ENCODE measurements at regions not wholly inside any gene's neighbourhood (a gene's known extent, or its start where the extent isn't known, plus 50 kb on each side); places are given as distances from the start of the nearest gene placed in this dataset.

GRCh38 chr5:3225201-3225960 is 370.3 kb upstream of the IRX1 start:
- Histone ChIP-seq H3K27me3 (no peaks in the 10 kb centered on the region; the same call in 1 of the 2 replicates), H3K9me3 (no peaks in the 10 kb centered on the region), H3K36me3 (no peaks in the 10 kb centered on the region), H3K4me3 (no peak overlapping the region)
- DNase-seq, result no peak

DNA sequence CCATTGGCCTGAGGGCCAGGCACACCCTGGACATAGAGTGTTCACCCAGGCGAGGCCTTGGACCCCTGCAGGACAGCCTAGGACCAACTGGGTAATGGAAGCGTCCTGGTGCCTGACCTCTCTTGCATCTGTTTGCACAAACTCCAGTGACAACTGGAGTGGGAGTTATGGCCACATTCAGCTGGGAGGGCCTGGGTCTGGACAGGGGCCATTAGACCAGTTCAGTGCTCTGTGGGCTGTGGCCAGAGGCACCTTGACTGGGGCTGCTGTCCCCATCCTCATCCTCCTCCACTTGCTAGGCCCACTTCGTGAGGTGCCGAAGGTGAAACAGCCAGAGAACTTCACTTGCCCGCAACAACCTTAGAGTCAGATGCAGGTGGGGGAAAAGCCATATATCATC is 372.7 kb upstream of the IRX1 start:
- Histone ChIP-seq H3K9me3 (no peaks in the 10 kb centered on the region), H3K36me3 (no peaks in the 10 kb centered on the region), H3K27me3 (no peaks in the 10 kb centered on the region; the same call in 1 of the 2 replicates), H3K4me3 (no peak overlapping the region)
- no peak for DNase-seq

DNA sequence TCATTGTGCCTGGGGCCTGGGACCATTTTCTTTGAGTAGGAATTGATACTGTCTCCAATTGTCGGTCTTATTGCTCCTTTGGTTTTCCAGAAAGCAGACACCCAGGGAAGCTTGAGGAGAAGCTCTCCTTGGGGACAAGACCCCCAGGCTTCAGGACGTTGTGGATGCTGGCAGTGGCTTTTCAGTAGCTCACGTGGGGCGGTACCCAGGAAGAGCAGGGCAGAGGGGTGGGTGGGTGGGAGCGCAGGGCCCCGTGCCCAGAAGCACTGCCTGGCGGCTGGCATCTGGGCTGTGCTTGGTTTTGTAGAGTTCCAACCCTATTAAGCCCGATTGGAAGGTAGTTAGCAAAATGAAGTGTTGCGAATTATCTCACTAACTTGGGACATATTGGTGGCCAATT is 374.2 kb upstream of the IRX1 start:
- no peak for DNase-seq
- Histone ChIP-seq H3K36me3 (no peaks in the 10 kb centered on the region), H3K4me3 (no peak overlapping the region), H3K9me3 (no peaks in the 10 kb centered on the region), H3K27me3 (no peaks in the 10 kb centered on the region; the same call in 1 of the 2 replicates)

- DNase-seq, result no peak
- Histone ChIP-seq H3K36me3 (no peaks in the 10 kb centered on the region), H3K27me3 (no peaks in the 10 kb centered on the region; the same call in 1 of the 2 replicates), H3K4me3 (no peak overlapping the region), H3K9me3 (no peaks in the 10 kb centered on the region)
Measured at GRCh38 chr5:3220638-3221288, 374.9 kb upstream of the IRX1 start.

DNA sequence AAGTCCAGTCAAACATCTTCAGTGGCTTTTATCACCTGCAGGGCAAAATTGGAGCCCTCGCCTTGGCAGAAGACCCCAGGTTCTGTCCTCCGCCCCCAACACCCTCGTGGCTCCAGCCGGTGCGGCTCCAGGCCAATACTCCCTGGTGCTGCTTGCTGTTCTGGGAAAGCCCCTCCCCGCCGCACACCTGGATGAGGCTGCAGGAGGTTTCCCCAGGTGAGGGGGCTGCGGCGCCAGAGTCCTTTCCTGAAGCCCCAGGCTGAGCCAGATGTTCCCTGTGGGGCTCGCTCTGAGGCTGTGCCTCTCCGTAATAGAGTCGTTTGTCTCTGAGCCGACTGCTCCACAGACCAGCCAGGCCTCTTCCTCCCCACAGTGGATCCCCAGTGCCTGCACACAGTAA is 375.4 kb upstream of the IRX1 start:
- no peaks in the 10 kb centered on the region for H3K9me3 ChIP-seq

GRCh38 chr5:3218916-3219650 is 376.5 kb upstream of the IRX1 start:
- no peak for DNase-seq
- H3K36me3 ChIP-seq, result no peaks in the 10 kb centered on the region
- H3K4me3 ChIP-seq, result no peak overlapping the region
- H3K27me3 ChIP-seq, result no peaks in the 10 kb centered on the region
- H3K9me3 ChIP-seq, result no peaks in the 10 kb centered on the region

More for the DNA sequence above, 375.4 kb upstream of the IRX1 start:
- no peak for DNase-seq
- H3K36me3 ChIP-seq, result no peaks in the 10 kb centered on the region
- H3K27me3 ChIP-seq, result no peaks in the 10 kb centered on the region
- H3K4me3 ChIP-seq, result no peak overlapping the region

- no peaks in the 10 kb centered on the region for H3K9me3 ChIP-seq
Measured at GRCh38 chr5:3217771-3218495, 377.7 kb upstream of the IRX1 start.

DNA sequence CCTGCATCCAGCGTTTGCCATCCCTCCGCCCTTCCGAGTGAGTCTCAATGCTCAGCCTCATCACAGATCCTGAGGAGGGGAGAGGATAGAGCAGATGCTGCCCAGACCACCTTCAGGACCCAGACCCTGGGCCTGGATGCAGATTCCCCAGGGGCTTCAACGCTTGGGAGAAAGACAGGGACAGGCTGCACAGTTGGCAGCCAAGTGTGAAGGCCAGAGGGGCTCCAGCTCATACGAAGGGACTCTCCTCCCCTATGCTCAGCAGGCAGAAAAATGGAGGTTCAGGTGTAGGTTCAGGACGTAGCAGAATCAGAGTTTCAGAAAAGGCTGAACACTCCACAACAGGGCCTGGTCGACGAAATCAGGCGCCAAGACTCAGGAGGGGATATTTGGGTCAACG is 378.5 kb upstream of the IRX1 start:
- DNase-seq, result no peak
- H3K9me3 ChIP-seq, result no peaks in the 10 kb centered on the region
- no peak overlapping the region for H3K4me3 ChIP-seq
- no peaks in the 10 kb centered on the region for H3K36me3 ChIP-seq
- H3K27me3 ChIP-seq, result no peaks in the 10 kb centered on the region

More at GRCh38 chr5:3217771-3218495, 377.7 kb upstream of the IRX1 start:
- no peak overlapping the region for H3K4me3 ChIP-seq
- no peaks in the 10 kb centered on the region for H3K36me3 ChIP-seq
- no peak for DNase-seq
- no peaks in the 10 kb centered on the region for H3K27me3 ChIP-seq

GRCh38 chr5:3216386-3216785 is 379.2 kb upstream of the IRX1 start:
- no peak overlapping the region for H3K4me3 ChIP-seq
- H3K9me3 ChIP-seq, result no peaks in the 10 kb centered on the region
- no peak for DNase-seq
- H3K36me3 ChIP-seq, result no peaks in the 10 kb centered on the region
- no peaks in the 10 kb centered on the region for H3K27me3 ChIP-seq

- no peak for DNase-seq
- H3K9me3 ChIP-seq, result no peaks in the 10 kb centered on the region
- no peak overlapping the region for H3K4me3 ChIP-seq
- H3K36me3 ChIP-seq, result no peaks in the 10 kb centered on the region
- no peaks in the 10 kb centered on the region for H3K27me3 ChIP-seq
Measured at GRCh38 chr5:3214838-3215374, 380.7 kb upstream of the IRX1 start.

- Histone ChIP-seq H3K36me3 (no peaks in the 10 kb centered on the region), H3K27me3 (no peaks in the 10 kb centered on the region), H3K9me3 (no peaks in the 10 kb centered on the region), H3K4me3 (no peak overlapping the region)
- DNase-seq, result no peak
Measured at GRCh38 chr5:3214396-3214795, 381.2 kb upstream of the IRX1 start.

DNA sequence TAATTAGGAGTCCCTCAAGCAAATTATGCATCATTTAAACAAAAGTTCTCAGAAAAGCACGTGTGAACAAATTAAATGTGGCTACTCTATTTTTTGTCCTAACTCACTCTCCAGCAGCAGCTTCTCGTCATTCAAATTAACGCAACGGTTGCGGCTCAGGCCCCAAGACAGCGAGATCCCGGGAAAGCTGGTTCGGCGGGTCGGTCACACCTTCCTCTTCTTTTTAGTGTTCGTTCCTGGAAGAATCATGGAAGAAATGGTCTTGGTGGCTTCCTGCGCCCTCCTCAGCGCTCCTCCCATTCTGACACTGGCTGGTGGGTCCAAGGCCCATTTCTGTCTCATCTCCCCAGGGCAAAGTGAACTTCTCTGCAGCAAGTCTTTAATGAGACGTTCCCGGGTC is 382.8 kb upstream of the IRX1 start:
- Histone ChIP-seq H3K4me3 (no peak overlapping the region), H3K36me3 (no peaks in the 10 kb centered on the region), H3K9me3 (no peaks in the 10 kb centered on the region), H3K27me3 (no peaks in the 10 kb centered on the region)
- DNase-seq, result no peak

DNA sequence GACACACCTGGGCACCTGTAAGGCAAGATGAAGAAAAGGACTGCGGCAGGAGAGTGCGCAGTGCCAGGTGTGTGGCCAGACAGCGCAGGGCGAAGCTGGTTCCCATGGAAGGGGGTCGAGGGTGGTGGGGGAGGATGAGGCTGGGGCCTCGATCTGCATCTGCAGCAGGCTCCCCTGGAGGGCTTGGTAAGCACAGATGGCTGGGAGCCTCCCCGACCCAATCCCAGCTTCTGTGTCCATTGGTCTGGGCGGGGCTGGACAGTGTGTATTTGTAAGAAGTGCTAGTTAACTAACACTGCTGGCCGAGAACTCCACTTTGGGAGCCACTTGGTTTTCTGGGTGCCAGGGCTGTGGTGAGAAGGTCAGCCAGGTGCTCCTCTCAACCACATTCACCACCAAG is 385.1 kb upstream of the IRX1 start:
- no peak overlapping the region for H3K4me3 ChIP-seq
- H3K9me3 ChIP-seq, result no peaks in the 10 kb centered on the region
- H3K27me3 ChIP-seq, result peaks cover 5% of the 10 kb centered on the region; the same call in 1 of the 2 replicates
- H3K36me3 ChIP-seq, result no peaks in the 10 kb centered on the region
- DNase-seq, result no peak

DNA sequence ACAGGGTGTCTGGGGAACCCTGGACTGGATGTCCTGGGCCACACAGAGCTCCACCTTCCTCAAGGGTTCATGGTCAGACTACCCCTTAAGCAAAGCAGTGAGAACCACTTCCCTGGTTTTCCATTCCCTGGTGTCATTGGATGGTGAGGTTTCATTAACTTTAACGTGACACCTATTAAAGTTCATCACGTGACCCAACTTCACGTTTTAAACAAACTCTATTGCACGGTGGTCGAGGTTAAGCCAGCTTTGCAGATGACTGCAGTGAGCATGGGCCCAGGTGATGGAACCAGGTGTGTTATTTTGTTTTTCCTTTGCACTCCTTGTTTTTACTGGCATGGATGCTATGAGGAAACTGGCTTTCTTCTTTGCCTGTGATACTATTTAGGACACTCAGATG is 385.7 kb upstream of the IRX1 start:
- Histone ChIP-seq H3K9me3 (no peaks in the 10 kb centered on the region), H3K4me3 (no peak overlapping the region), H3K27me3 (peaks cover 6% of the 10 kb centered on the region; the same call in 1 of the 2 replicates), H3K36me3 (no peaks in the 10 kb centered on the region)
- no peak for DNase-seq

DNA sequence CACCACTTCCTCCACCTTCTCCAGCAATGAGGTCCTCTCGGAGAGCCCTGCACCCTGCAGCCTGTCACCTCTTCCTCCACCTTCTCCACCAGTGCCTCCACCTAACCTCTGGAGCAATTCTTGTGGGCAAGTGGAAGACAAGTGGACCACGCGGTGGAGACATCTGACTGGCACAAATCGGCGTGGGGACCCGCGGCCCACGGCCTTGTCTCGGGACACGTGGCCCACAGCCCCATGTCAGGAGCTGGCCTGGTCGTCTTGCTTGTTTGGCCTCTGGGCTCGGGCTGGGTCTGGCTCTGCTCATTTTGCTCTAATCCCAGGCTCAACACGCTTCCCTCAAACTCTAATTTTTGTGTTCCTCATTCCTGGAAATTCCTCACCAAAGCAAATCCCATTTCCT is 393.1 kb upstream of the IRX1 start:
- H3K9me3 ChIP-seq, result no peaks in the 10 kb centered on the region
- no peaks in the 10 kb centered on the region for H3K36me3 ChIP-seq
- DNase-seq, result no peak
- H3K27me3 ChIP-seq, result peaks cover 37% of the 10 kb centered on the region
- H3K4me3 ChIP-seq, result no peak overlapping the region

DNA sequence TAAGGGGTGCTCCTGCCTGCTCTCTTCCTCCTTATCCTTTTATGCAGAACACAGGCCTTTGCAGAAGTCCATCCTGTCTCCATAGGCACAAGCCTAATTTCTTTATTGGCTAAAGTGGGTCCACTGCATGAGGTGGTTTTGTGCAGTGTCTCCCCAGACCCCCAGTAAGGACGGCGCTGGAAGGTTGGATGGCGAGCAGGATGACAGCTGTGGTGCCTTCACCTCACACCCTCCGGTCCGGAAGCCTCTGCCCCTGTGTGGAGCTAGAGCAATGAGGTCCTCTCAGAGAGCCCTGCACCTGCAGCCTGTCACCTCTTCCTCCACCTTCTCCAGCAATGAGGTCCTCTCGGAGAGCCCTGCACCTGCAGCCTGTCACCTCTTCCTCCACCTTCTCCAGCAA is 393.7 kb upstream of the IRX1 start:
- Histone ChIP-seq H3K36me3 (no peaks in the 10 kb centered on the region), H3K27me3 (peaks cover 43% of the 10 kb centered on the region), H3K9me3 (no peaks in the 10 kb centered on the region), H3K4me3 (no peak overlapping the region)
- DNase-seq, result no peak

DNA sequence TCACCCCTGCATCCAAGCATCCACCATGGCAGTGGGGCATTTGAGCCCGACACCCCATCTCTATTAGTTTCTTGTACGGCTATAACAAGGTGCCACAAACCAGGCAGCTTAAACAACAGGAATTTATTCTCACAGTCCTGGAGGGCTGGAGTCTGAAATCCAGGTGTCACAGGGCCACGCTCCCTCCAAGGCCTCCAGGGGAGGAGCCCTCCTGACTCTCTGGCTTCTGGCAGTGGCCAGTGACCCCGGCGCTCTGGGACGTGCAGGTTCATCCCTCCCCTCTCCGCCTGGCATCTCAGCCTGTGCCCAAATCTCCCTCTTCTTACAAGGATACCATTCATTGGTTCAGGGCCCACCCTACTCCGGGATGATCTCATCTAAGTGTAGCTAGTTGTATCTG is 394.5 kb upstream of the IRX1 start:
- Histone ChIP-seq H3K36me3 (no peaks in the 10 kb centered on the region), H3K27me3 (peaks cover 51% of the 10 kb centered on the region), H3K4me3 (no peak overlapping the region), H3K9me3 (no peaks in the 10 kb centered on the region)
- DNase-seq, result no peak

Data from MG63 (cell line).